Calu3 (cell line): ENCODE measurements at regions not wholly inside any gene's neighbourhood (a gene's known extent, or its start where the extent isn't known, plus 50 kb on each side); places are given as distances from the start of the nearest gene placed in this dataset.

Source experiments
- BruUV-seq: library from RNA; stranded (reverse); fragments of 400-500 nt; replicated peaks from 2 replicates; lab custom pipeline; 2021; lab: Mats Ljungman, UMichigan
- CTCF ChIA-PET: fragments of 300-600 bp; sonication (Branson Sonifier 250); formaldehyde crosslinking; loops from one replicate; lab custom pipeline; 2022; ENCODE audit warnings: antibody characterized with exemption; lab: Charles Lee
- DNase-seq: peaks from one replicate; pipeline ENCODE4 v3.0.0; 2022
- H3K27ac Mint-ChIP-seq: one replicate; pipeline ENCODE4 v1.8.0; 2022; ENCODE audit warnings: mixed read lengths; ENCODE audit not compliant: unreplicated experiment
- H3K27me3 Mint-ChIP-seq: one replicate; pipeline ENCODE4 v1.8.0; 2022; ENCODE audit warnings: mixed read lengths; ENCODE audit not compliant: unreplicated experiment
- H3K36me3 Mint-ChIP-seq: one replicate; pipeline ENCODE4 v1.8.0; 2022; ENCODE audit warnings: mild to moderate bottlenecking, moderate library complexity, mixed read lengths; ENCODE audit not compliant: insufficient read depth, unreplicated experiment
- H3K4me1 Mint-ChIP-seq: one replicate; pipeline ENCODE4 v1.8.0; 2022; ENCODE audit warnings: mild to moderate bottlenecking, low read depth, mixed read lengths; ENCODE audit not compliant: unreplicated experiment
- H3K4me3 Mint-ChIP-seq: one replicate; pipeline ENCODE4 v1.8.0; 2022; ENCODE audit warnings: mild to moderate bottlenecking, low read depth, moderate library complexity, mixed read lengths; ENCODE audit not compliant: unreplicated experiment
- H3K9me3 Mint-ChIP-seq: one replicate; pipeline ENCODE4 v1.8.0; 2022; ENCODE audit warnings: low read depth, mixed read lengths; ENCODE audit not compliant: unreplicated experiment
- CTCF ChIP-seq: fragments of 200-600 bp; IDR thresholded peaks from one replicate; pipeline ENCODE4 v1.8.0; 2022; ENCODE audit warnings: antibody characterized with exemption; ENCODE audit not compliant: unreplicated experiment
- intact Hi-C: fragments of 100-400 bp; cut with micrococcal nuclease; formaldehyde crosslinking; loops from one replicate; pipeline ENCODE4 v1.10.0; 2022; ENCODE audit not compliant: unreplicated experiment

GRCh38 chr18:78782951-78783563, 196.6 kb upstream of the SALL3 start:
- no peak for DNase-seq
- Mint-ChIP-seq H3K27ac (no peak overlapping the region), H3K36me3 (no peaks in the 10 kb centered on the region), H3K4me1 (no peaks in the 10 kb centered on the region), H3K27me3 (no peaks in the 10 kb centered on the region), H3K4me3 (no peak overlapping the region), H3K9me3 (peaks cover 3% of the 10 kb centered on the region)
- BruUV-seq: no TSS peak
- intact Hi-C loops: no loop called here
- CTCF ChIA-PET: no interaction called here
- no peak for TF ChIP-seq CTCF

GRCh38 chr18:78783564-78783960, 196.1 kb upstream of the SALL3 start:
- Mint-ChIP-seq H3K4me3 (no peak overlapping the region), H3K4me1 (no peaks in the 10 kb centered on the region), H3K27ac (no peak overlapping the region), H3K9me3 (peaks cover 3% of the 10 kb centered on the region), H3K27me3 (no peaks in the 10 kb centered on the region), H3K36me3 (no peaks in the 10 kb centered on the region)
- CTCF ChIA-PET: no interaction called here
- intact Hi-C loops: no loop called here
- BruUV-seq: no TSS peak
- TF ChIP-seq CTCF: no peak
- DNase-seq: no peak

- Mint-ChIP-seq H3K27me3 (no peaks in the 10 kb centered on the region), H3K9me3 (peaks cover 3% of the 10 kb centered on the region), H3K27ac (no peak overlapping the region), H3K36me3 (peaks cover under 1% of the 10 kb centered on the region), H3K4me1 (no peaks in the 10 kb centered on the region), H3K4me3 (no peak overlapping the region)
- intact Hi-C loops: no loop called here
- DNase-seq: no peak
- BruUV-seq: no TSS peak
- TF ChIP-seq CTCF: no peak
- CTCF ChIA-PET: no interaction called here
Measured at GRCh38 chr18:78784861-78785260, 194.8 kb upstream of the SALL3 start.

- TF ChIP-seq CTCF: no peak
- Mint-ChIP-seq H3K4me1 (no peaks in the 10 kb centered on the region), H3K27me3 (no peaks in the 10 kb centered on the region), H3K27ac (no peak overlapping the region), H3K9me3 (peaks cover 3% of the 10 kb centered on the region), H3K36me3 (peaks cover 4% of the 10 kb centered on the region), H3K4me3 (no peak overlapping the region)
- CTCF ChIA-PET: no interaction called here
- no peak for DNase-seq
- intact Hi-C loops: no loop called here
- BruUV-seq: no TSS peak
Measured at GRCh38 chr18:78785706-78786105, 193.9 kb upstream of the SALL3 start.
